ENCODE measurements at regions not wholly inside any gene's neighbourhood (a gene's known extent, or its start where the extent isn't known, plus 50 kb on each side); places are given as distances from the start of the nearest gene placed in this dataset.
"Not testable (repeated sequence)": the region's sequence is repeated elsewhere in the genome, so short reads cannot be mapped to it uniquely, and the experiment has no call there.

DNA sequence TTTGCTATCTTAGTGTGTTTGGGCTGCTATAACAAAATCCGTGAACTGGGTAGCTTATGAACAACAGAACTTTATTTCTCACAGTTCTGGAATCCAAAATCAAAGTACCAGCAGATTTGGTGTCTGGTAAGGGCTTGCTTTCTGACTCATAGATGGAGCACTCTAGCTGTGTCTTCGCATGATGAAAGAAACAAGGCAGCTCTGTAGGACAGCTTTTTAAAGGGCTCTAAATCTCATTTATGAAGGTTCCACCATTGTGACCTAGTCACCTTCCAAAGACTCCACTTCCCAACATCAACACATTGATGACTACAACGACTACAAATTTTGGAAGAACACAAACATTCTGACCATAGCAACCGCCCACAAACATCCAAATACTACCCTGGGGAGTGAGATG is 158.6 kb upstream of the LCORL start:
- no peak overlapping the region for H3K9ac ChIP-seq (ENCODE audit: low read depth in 2 of 2, low read length in 2 of 2)
- no peaks in the 10 kb centered on the region for H3K27me3 ChIP-seq
- TF ChIP-seq, protein P1, sequence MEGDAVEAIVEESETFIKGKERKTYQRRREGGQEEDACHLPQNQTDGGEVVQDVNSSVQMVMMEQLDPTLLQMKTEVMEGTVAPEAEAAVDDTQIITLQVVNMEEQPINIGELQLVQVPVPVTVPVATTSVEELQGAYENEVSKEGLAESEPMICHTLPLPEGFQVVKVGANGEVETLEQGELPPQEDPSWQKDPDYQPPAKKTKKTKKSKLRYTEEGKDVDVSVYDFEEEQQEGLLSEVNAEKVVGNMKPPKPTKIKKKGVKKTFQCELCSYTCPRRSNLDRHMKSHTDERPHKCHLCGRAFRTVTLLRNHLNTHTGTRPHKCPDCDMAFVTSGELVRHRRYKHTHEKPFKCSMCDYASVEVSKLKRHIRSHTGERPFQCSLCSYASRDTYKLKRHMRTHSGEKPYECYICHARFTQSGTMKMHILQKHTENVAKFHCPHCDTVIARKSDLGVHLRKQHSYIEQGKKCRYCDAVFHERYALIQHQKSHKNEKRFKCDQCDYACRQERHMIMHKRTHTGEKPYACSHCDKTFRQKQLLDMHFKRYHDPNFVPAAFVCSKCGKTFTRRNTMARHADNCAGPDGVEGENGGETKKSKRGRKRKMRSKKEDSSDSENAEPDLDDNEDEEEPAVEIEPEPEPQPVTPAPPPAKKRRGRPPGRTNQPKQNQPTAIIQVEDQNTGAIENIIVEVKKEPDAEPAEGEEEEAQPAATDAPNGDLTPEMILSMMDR (IDR thresholded peaks at IDR 0.05) = no peak
- no peaks in the 10 kb centered on the region for H3K4me1 ChIP-seq
- intact Hi-C loops (cut with DNase I) = no loop called here
- no peak for DNase-seq
- H3K9me3 ChIP-seq = no peaks in the 10 kb centered on the region
- H3K4me3 ChIP-seq = no peak overlapping the region
- no peak overlapping the region for H3K27ac ChIP-seq
- H3K36me3 ChIP-seq = no peaks in the 10 kb centered on the region

DNA sequence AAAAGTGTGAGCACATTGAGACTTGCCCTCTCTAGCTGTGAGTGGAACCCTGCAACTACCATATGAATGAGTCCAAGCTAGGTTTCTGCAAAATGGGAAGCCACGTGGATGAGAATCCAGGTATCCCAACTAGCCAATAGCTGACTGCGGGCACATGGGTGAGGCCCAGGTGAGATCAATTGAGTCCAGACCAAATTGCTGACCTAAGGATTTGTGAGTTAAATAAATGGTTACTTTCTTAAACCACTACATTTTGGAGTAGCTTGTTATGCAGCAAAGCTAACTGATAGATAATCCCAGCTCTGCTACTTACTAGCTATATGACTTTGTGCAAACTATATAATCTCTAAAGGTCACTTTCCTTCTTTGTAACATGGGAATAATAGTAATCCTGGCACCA is 150.3 kb upstream of the LCORL start:
- H3K36me3 ChIP-seq = no peaks in the 10 kb centered on the region
- intact Hi-C loops (cut with DNase I) = no loop called here
- no peaks in the 10 kb centered on the region for H3K9me3 ChIP-seq
- TF ChIP-seq, protein P1 (IDR thresholded peaks at IDR 0.05) = no peak
- H3K9ac ChIP-seq (ENCODE audit: low read depth in 2 of 2, low read length in 2 of 2) = no peak overlapping the region
- DNase-seq = no peak
- no peak overlapping the region for H3K4me3 ChIP-seq
- H3K27me3 ChIP-seq = no peaks in the 10 kb centered on the region
- no peaks in the 10 kb centered on the region for H3K4me1 ChIP-seq
- H3K27ac ChIP-seq = no peak overlapping the region

DNA sequence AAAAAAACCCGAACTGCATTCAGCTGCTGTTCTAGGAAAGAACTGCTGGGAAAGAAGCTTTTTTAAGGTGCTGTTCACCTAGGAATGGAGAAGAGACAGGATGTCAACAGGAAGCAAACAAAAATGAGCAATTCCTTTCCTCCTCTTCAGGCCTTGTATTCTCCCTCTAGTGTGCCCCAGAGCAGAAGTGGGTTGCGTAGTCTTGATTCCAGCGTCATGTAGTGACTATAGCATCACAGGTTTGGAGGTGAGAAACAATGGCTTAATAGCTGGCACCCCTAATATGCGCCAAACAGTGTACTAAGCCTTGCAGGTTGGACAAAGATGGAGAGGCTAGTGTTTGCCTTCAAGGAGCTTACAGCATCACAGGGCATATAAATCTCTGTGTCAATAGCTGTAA is 146.3 kb upstream of the LCORL start:
- DNase-seq = no peak
- TF ChIP-seq, protein P1 (IDR thresholded peaks at IDR 0.05) = no peak

DNA sequence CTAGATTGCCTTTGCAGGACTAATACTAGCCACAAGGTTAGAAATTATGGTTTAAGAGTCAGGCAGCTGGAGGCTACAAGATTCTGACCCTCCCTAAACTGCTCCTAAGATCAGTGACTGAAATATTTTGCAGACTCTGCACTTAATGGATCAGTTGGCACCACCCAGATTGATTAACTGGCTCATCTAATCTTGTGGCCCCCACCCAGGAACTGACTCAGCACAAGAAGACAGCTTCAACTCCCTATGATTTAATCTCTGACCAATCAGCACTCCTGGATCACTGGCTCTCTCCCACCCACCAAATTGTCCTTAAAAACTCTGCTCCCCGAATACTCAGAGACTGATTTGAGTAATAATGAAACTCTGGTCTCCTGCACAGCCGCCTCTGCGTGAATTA is 145.4 kb upstream of the LCORL start:
- no peak overlapping the region for H3K9ac ChIP-seq (ENCODE audit: low read depth in 2 of 2, low read length in 2 of 2)
- H3K36me3 ChIP-seq = no peaks in the 10 kb centered on the region
- H3K27me3 ChIP-seq = no peaks in the 10 kb centered on the region
- H3K4me1 ChIP-seq = no peaks in the 10 kb centered on the region
- H3K27ac ChIP-seq = no peak overlapping the region
- no peaks in the 10 kb centered on the region for H3K9me3 ChIP-seq
- TF ChIP-seq, protein P1 (IDR thresholded peaks at IDR 0.05) = no peak
- intact Hi-C loops (cut with DNase I) = no loop called here
- DNase-seq = no peak
- no peak overlapping the region for H3K4me3 ChIP-seq

More for the DNA sequence above, 146.3 kb upstream of the LCORL start:
- no peaks in the 10 kb centered on the region for H3K27me3 ChIP-seq
- no peak overlapping the region for H3K9ac ChIP-seq (ENCODE audit: low read depth in 2 of 2, low read length in 2 of 2)
- no peak overlapping the region for H3K27ac ChIP-seq
- no peaks in the 10 kb centered on the region for H3K9me3 ChIP-seq
- H3K4me3 ChIP-seq = no peak overlapping the region
- H3K4me1 ChIP-seq = no peaks in the 10 kb centered on the region
- H3K36me3 ChIP-seq = no peaks in the 10 kb centered on the region
- intact Hi-C loops (cut with DNase I) = no loop called here

DNA sequence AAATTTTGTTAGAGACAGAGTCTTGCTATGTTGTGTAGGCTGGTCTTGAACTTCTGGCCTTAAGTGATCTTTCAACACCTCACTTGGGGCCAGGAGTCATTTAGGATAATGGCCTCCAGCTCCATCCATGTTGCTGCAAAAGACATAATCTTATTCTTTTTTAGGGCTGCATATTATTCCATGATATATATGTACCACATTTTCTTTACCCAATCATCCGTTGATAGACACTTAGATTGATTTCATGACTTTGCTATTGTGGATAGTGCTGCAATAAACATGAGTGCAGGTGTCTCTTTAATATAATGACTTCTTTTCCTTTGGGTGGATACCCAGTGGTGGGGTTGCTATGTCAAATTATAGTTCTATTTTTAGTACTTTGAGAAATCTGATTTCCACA is 140.9 kb upstream of the LCORL start:
- no peaks in the 10 kb centered on the region for H3K27me3 ChIP-seq
- no peaks in the 10 kb centered on the region for H3K4me1 ChIP-seq
- no peak overlapping the region for H3K4me3 ChIP-seq
- no peak for DNase-seq
- H3K36me3 ChIP-seq = no peaks in the 10 kb centered on the region
- TF ChIP-seq, protein P1 (IDR thresholded peaks at IDR 0.05) = no peak
- H3K9ac ChIP-seq (ENCODE audit: low read depth in 2 of 2, low read length in 2 of 2) = no peak overlapping the region
- no peak overlapping the region for H3K27ac ChIP-seq
- no peaks in the 10 kb centered on the region for H3K9me3 ChIP-seq
- intact Hi-C loops (cut with DNase I) = no loop called here

DNA sequence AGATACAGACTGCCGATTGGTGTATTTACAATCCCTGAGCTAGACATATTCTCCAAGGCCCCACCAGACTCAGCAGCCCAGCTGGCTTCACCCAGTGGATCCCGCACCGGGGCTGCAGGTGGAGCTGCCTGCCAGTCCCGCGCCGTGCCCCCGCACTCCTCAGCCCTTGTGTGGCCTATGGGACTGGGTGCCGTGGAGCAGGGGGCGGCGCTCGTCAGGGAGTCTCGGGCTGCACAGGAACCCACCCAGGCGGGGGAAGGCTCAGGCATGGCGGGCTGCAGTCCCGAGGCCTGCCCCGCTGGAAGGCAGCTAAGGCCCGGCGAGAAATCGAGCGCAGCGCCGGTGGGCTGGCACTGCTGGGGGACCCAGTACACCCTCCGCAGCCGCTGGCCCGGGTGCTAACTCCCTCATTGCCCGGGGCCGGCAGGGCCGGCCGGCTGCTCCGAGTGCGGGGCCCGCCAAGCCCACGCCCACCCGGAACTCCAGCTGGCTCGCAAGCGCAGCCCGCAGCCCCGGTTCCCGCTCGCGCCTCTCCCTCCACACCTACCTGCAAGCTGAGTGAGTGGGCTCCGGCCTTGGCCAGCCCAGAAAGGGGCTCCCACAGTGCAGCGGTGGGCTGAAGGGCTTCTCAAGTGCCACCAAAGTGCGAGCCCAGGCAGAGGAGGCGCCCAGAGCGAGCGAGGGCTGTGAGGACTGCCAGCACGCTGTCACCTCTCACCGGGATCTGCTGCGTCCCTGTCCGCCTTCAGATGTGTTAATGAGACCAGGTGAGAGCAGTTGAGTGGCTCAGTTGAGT is 137.8 kb upstream of the LCORL start:
- H3K4me3 ChIP-seq; H3K9ac ChIP-seq (ENCODE audit: low read depth in 2 of 2, low read length in 2 of 2); DNase-seq; intact Hi-C loops (cut with DNase I); H3K36me3 ChIP-seq; H3K27ac ChIP-seq; H3K9me3 ChIP-seq; H3K27me3 ChIP-seq; H3K4me1 ChIP-seq: not testable (repeated sequence)

All from colonic mucosa (tissue), 4 donors.